Liver (tissue), 8 donors: ENCODE measurements at regions not wholly inside any gene's neighbourhood (a gene's known extent, or its start where the extent isn't known, plus 50 kb on each side); places are given as distances from the start of the nearest gene placed in this dataset.

ENCODE experiments used
- DNase-seq: peaks from one replicate; pipeline ENCODE4 v3.0.0-alpha.2; 2017; ENCODE audit warnings: low spot score
- H3K27ac ChIP-seq, 2 donors: one replicate each; pipeline ENCODE4 v1.7.0; 2013; ENCODE audit warnings: inconsistent platforms in 2 of 2, low read length in 2 of 2, control low read depth in 1 of 2, low read depth in 1 of 2, mild to moderate bottlenecking in 1 of 2
- H3K27me3 ChIP-seq, 4 donors: one replicate each; pipeline versions ENCODE4 v1.6.1 to v1.7.0; 2013; ENCODE audit warnings: low read length in 3 of 4, inconsistent platforms in 1 of 4, mild to moderate bottlenecking in 1 of 4, moderate library complexity in 1 of 4; ENCODE audit not compliant: control insufficient read depth in 4 of 4, insufficient read depth in 4 of 4
- H3K36me3 ChIP-seq, 4 donors: one replicate each; pipeline versions ENCODE4 v1.6.1 to v1.7.0; 2013; ENCODE audit warnings: low read length in 3 of 4, mild to moderate bottlenecking in 3 of 4, low read depth in 1 of 4, moderate library complexity in 1 of 4; ENCODE audit not compliant: control insufficient read depth in 4 of 4, insufficient read depth in 3 of 4
- H3K4me1 ChIP-seq, 4 donors: one replicate each; pipeline versions ENCODE4 v1.6.1 to v1.7.0; 2013; ENCODE audit warnings: low read length in 3 of 4, mild to moderate bottlenecking in 3 of 4, moderate library complexity in 1 of 4; ENCODE audit not compliant: control insufficient read depth in 4 of 4, insufficient read depth in 4 of 4
- H3K4me3 ChIP-seq, 3 donors: one replicate each; pipeline versions ENCODE4 v1.6.1 to v1.7.0; 2013; ENCODE audit warnings: low read length in 3 of 3, control low read depth in 1 of 3, low read depth in 1 of 3, mild to moderate bottlenecking in 1 of 3
- H3K9ac ChIP-seq, 2 donors: one replicate each; pipeline ENCODE4 v1.7.0; 2013; ENCODE audit warnings: low read length in 2 of 2, mild to moderate bottlenecking in 2 of 2, moderate library complexity in 2 of 2, control low read depth in 1 of 2, low read depth in 1 of 2
- H3K9me3 ChIP-seq, 4 donors: one replicate each; pipeline versions ENCODE4 v1.6.1 to v1.7.0; 2013; ENCODE audit warnings: low read length in 3 of 4; ENCODE audit not compliant: control insufficient read depth in 4 of 4
- EGR1 ChIP-seq, 2 donors: IDR thresholded peaks; 2 replicates each; pipeline ENCODE4 v1.6.1; 2016 to 2018; ENCODE audit warnings: antibody characterized with exemption in 2 of 2, low read depth in 2 of 2
- FOXA1 ChIP-seq: IDR thresholded peaks from 2 replicates; pipeline ENCODE4 v1.6.1; 2016; ENCODE audit warnings: antibody characterized with exemption
- GABPA ChIP-seq, 2 donors: IDR thresholded peaks in 1 of 2; conservative IDR thresholded peaks in 1 of 2; 2 replicates each; pipeline ENCODE4 v1.6.1; 2016; ENCODE audit warnings: antibody characterized with exemption in 2 of 2, mild to moderate bottlenecking in 1 of 2, moderate library complexity in 1 of 2
- HNF4A ChIP-seq, 2 donors: conservative IDR thresholded peaks; 2 replicates each; pipeline ENCODE4 v1.6.1; 2016; ENCODE audit warnings: antibody characterized with exemption in 2 of 2, mild to moderate bottlenecking in 2 of 2
- JUND ChIP-seq, 2 donors: IDR thresholded peaks; 2 replicates each; pipeline ENCODE4 v1.6.1; 2016; ENCODE audit warnings: antibody characterized with exemption in 2 of 2
- RAD21 ChIP-seq, 2 donors: IDR thresholded peaks; 2 replicates each; pipeline ENCODE4 v1.6.1; 2016; ENCODE audit warnings: antibody characterized with exemption in 2 of 2, mild to moderate bottlenecking in 2 of 2
- RXRA ChIP-seq, 2 donors: IDR thresholded peaks; 2 replicates each; pipeline ENCODE4 v1.6.1; 2017 to 2018; ENCODE audit warnings: antibody characterized with exemption in 2 of 2, mild to moderate bottlenecking in 1 of 2
- YY1 ChIP-seq: IDR thresholded peaks from 2 replicates; pipeline ENCODE4 v1.6.1; 2016; ENCODE audit warnings: antibody characterized with exemption, mild to moderate bottlenecking
- WGBS: extraction: QIAGEN DNeasy Blood & Tissue Kit; methylation state at CpG from one replicate; pipeline ENCODE4 v1.1.7; 2013; 5-methylcytosine and 5-hydroxymethylcytosine counted together
- TF ChIP-seq, protein P1 (sequence below): fragments of 150-350 bp; IDR thresholded peaks from 2 replicates; pipeline ENCODE4 v1.5.1; 2017; ENCODE audit warnings: improper control_type of control experiment, low read depth, low read length; ENCODE audit not compliant: missing input control
- TF ChIP-seq, protein P2 (sequence below): IDR thresholded peaks from 2 replicates; pipeline ENCODE4 v1.6.1; 2016; ENCODE audit warnings: antibody characterized with exemption
- TF ChIP-seq, protein P3 (sequence below): IDR thresholded peaks from 2 replicates; pipeline ENCODE4 v1.6.1; 2016; ENCODE audit warnings: antibody characterized with exemption
- TF ChIP-seq, protein P4 (sequence below): IDR thresholded peaks from 2 replicates; pipeline ENCODE4 v1.6.1; 2016; ENCODE audit warnings: antibody characterized with exemption
- TF ChIP-seq, protein P5 (sequence below): IDR thresholded peaks from 2 replicates; pipeline ENCODE4 v1.6.1; 2016; ENCODE audit warnings: antibody characterized with exemption, mild to moderate bottlenecking
- donor health status: healthy.
- donor health status: healthy.
- donor health status: healthy.
- donor health status: healthy.
- donor health status: healthy.

DNA sequence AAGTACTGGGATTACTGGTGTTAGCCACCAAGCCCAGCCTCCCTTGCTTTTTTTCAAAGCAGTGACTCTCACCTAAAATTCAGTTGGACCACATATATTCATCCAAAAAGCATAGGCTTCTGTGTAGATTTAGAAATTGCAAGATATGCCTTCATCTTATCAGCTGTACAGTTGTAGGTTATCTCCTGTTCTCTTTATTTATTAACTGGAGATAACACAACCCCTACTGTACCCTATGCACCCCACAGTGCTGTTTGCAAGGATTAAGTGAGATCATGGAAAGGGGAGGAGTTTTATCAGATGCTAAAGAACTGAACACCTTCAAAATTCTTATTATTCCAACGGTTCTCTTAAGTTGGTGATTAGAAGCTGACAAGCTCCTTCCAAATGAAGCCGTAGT is 164.4 kb upstream of the JARID2 start (continued):
- TF ChIP-seq YY1 = no peak
- TF ChIP-seq, protein P1, sequence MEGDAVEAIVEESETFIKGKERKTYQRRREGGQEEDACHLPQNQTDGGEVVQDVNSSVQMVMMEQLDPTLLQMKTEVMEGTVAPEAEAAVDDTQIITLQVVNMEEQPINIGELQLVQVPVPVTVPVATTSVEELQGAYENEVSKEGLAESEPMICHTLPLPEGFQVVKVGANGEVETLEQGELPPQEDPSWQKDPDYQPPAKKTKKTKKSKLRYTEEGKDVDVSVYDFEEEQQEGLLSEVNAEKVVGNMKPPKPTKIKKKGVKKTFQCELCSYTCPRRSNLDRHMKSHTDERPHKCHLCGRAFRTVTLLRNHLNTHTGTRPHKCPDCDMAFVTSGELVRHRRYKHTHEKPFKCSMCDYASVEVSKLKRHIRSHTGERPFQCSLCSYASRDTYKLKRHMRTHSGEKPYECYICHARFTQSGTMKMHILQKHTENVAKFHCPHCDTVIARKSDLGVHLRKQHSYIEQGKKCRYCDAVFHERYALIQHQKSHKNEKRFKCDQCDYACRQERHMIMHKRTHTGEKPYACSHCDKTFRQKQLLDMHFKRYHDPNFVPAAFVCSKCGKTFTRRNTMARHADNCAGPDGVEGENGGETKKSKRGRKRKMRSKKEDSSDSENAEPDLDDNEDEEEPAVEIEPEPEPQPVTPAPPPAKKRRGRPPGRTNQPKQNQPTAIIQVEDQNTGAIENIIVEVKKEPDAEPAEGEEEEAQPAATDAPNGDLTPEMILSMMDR = no peak
- no peak for TF ChIP-seq HNF4A (conservative IDR thresholded peaks at IDR 0.05)
- no peak for TF ChIP-seq GABPA (IDR thresholded peaks at IDR 0.05 in 1 of 2, conservative IDR thresholded peaks at IDR 0.05 in 1 of 2)
- TF ChIP-seq, protein P2, sequence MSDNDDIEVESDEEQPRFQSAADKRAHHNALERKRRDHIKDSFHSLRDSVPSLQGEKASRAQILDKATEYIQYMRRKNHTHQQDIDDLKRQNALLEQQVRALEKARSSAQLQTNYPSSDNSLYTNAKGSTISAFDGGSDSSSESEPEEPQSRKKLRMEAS = no peak

DNA sequence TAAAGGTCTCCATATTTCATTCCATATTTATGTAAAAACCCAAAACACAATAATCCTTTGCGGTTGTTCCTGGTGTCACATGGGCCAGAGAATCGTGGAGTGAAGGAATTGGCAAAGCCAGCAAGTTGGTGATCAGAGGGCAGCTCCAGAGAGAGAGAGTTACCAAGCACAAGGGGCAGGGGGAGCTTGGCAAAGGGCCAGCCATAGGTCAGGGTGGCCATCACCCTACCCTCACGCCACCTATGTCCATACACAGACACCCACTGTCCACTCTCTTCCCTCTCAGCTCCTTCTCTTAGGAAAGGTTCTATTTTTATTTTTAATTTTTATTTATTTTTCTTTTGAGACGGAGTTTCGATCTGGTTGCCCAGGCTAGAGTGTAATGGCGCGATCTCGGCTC is 163.2 kb upstream of the JARID2 start:
- no peaks in the 10 kb centered on the region for H3K9me3 ChIP-seq
- H3K9ac ChIP-seq = no peak overlapping the region
- no peaks in the 10 kb centered on the region for H3K27me3 ChIP-seq
- TF ChIP-seq EGR1 (IDR thresholded peaks at IDR 0.05; ENCODE audit: low read depth in 2 of 2) = no peak
- TF ChIP-seq, protein P3, sequence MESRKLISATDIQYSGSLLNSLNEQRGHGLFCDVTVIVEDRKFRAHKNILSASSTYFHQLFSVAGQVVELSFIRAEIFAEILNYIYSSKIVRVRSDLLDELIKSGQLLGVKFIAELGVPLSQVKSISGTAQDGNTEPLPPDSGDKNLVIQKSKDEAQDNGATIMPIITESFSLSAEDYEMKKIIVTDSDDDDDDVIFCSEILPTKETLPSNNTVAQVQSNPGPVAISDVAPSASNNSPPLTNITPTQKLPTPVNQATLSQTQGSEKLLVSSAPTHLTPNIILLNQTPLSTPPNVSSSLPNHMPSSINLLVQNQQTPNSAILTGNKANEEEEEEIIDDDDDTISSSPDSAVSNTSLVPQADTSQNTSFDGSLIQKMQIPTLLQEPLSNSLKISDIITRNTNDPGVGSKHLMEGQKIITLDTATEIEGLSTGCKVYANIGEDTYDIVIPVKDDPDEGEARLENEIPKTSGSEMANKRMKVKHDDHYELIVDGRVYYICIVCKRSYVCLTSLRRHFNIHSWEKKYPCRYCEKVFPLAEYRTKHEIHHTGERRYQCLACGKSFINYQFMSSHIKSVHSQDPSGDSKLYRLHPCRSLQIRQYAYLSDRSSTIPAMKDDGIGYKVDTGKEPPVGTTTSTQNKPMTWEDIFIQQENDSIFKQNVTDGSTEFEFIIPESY = no peak
- TF ChIP-seq GABPA (IDR thresholded peaks at IDR 0.05 in 1 of 2, conservative IDR thresholded peaks at IDR 0.05 in 1 of 2) = no peak
- TF ChIP-seq, protein P4, sequence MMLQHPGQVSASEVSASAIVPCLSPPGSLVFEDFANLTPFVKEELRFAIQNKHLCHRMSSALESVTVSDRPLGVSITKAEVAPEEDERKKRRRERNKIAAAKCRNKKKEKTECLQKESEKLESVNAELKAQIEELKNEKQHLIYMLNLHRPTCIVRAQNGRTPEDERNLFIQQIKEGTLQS = no peak
- no peak for DNase-seq
- H3K4me1 ChIP-seq = no peaks in the 10 kb centered on the region
- H3K4me3 ChIP-seq = no peak overlapping the region
- no peak overlapping the region for H3K27ac ChIP-seq
- 94% methylated on average over 8 of the region's 8 CpGs for WGBS
- no peaks in the 10 kb centered on the region for H3K36me3 ChIP-seq

DNA sequence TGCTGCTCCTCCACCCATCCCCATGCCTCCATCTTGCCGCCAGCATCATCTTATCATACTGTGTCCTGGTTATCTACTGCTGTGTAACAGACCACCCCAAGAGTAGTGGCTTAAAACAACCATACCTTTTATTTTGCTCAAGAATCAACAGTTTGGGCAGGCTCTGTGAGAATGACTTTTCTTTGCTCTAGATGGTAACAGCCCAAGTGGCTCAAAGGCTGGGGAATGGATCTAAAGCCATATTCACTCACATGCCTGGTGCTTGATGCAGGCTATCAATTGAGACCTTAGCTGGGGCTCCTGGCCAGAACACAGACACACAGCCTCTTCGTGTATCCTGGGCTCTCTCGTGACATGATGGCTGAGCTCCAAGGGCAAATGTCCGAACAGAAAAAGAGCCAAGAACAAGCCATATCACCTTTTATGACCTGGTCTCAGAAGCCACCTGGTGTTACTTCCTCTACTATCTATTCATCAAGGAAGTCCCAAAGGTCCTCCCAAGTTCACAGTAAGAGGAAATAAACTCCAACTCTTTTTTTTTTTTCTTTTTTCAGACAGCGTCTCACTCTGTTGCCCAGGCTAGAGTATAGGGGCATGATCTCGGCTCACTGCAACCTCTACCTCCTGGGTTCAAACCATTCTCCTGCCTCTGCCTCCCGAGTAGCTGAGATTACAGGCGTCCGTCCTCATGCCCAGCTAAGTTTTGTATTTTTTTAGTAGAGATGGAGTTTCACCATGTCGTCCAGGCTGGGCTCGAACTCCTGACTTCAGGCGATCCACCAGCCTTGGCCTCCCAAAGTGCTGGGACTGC is 159.3 kb upstream of the JARID2 start:
- H3K36me3 ChIP-seq = no peaks in the 10 kb centered on the region
- no peaks in the 10 kb centered on the region for H3K9me3 ChIP-seq
- no peak overlapping the region for H3K4me3 ChIP-seq
- H3K9ac ChIP-seq = no peak overlapping the region
- no peak for DNase-seq
- H3K27me3 ChIP-seq = no peaks in the 10 kb centered on the region
- 73% methylated on average over 12 of the region's 12 CpGs for WGBS
- TF ChIP-seq RAD21 (IDR thresholded peaks at IDR 0.05) (no peak), YY1 (no peak), FOXA1 (no peak), GABPA (IDR thresholded peaks at IDR 0.05 in 1 of 2, conservative IDR thresholded peaks at IDR 0.05 in 1 of 2) (no peak), RXRA (IDR thresholded peaks at IDR 0.05) (no peak), JUND (IDR thresholded peaks at IDR 0.05) (no peak)
- TF ChIP-seq, protein P5, sequence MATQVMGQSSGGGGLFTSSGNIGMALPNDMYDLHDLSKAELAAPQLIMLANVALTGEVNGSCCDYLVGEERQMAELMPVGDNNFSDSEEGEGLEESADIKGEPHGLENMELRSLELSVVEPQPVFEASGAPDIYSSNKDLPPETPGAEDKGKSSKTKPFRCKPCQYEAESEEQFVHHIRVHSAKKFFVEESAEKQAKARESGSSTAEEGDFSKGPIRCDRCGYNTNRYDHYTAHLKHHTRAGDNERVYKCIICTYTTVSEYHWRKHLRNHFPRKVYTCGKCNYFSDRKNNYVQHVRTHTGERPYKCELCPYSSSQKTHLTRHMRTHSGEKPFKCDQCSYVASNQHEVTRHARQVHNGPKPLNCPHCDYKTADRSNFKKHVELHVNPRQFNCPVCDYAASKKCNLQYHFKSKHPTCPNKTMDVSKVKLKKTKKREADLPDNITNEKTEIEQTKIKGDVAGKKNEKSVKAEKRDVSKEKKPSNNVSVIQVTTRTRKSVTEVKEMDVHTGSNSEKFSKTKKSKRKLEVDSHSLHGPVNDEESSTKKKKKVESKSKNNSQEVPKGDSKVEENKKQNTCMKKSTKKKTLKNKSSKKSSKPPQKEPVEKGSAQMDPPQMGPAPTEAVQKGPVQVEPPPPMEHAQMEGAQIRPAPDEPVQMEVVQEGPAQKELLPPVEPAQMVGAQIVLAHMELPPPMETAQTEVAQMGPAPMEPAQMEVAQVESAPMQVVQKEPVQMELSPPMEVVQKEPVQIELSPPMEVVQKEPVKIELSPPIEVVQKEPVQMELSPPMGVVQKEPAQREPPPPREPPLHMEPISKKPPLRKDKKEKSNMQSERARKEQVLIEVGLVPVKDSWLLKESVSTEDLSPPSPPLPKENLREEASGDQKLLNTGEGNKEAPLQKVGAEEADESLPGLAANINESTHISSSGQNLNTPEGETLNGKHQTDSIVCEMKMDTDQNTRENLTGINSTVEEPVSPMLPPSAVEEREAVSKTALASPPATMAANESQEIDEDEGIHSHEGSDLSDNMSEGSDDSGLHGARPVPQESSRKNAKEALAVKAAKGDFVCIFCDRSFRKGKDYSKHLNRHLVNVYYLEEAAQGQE = no peak
- H3K4me1 ChIP-seq = no peaks in the 10 kb centered on the region
- H3K27ac ChIP-seq = no peak overlapping the region
